Endodermal cell (in vitro differentiated cells): ENCODE measurements at regions not wholly inside any gene's neighbourhood (a gene's known extent, or its start where the extent isn't known, plus 50 kb on each side); places are given as distances from the start of the nearest gene placed in this dataset.
A peak's percentile ranks its signal among the peaks of the same experiment; 100 is the strongest.

ENCODE experiments used
- DNase-seq: peaks from one replicate; pipeline ENCODE4 v3.0.0-alpha.2; 2017
- H3K27ac ChIP-seq: 2 replicates; pipeline ENCODE4 v1.5.1; 2013; ENCODE audit warnings: mild to moderate bottlenecking, low read depth, low read length, moderate library complexity
- H3K27me3 ChIP-seq: 2 replicates; pipeline ENCODE4 v1.6.1; 2013; ENCODE audit warnings: mild to moderate bottlenecking, low read length, moderate library complexity; ENCODE audit not compliant: insufficient read depth, control insufficient read depth, poor library complexity, severe bottlenecking
- H3K36me3 ChIP-seq: 2 replicates; pipeline ENCODE4 v1.7.0; 2013; ENCODE audit warnings: mild to moderate bottlenecking, low read length, moderate library complexity; ENCODE audit not compliant: control insufficient read depth, insufficient read depth
- H3K4me1 ChIP-seq: one replicate; pipeline ENCODE4 v1.7.0; 2013; ENCODE audit warnings: low read length; ENCODE audit not compliant: control insufficient read depth, insufficient read depth
- H3K4me3 ChIP-seq: 2 replicates; pipeline ENCODE4 v1.5.1; 2013; ENCODE audit warnings: mild to moderate bottlenecking, low read length, moderate library complexity
- H3K9ac ChIP-seq: 2 replicates; pipeline ENCODE4 v1.6.1; 2013; ENCODE audit warnings: mild to moderate bottlenecking, low read length, moderate library complexity; ENCODE audit not compliant: poor library complexity, severe bottlenecking; ENCODE audit errors: extremely low read depth
- H3K9me3 ChIP-seq: 2 replicates; pipeline ENCODE4 v1.6.1; 2013; ENCODE audit warnings: mild to moderate bottlenecking, low read length, moderate library complexity; ENCODE audit not compliant: control insufficient read depth
- H3K27ac Mint-ChIP-seq: 2 replicates; pipeline ENCODE4 v1.8.0; 2020; ENCODE audit warnings: mixed read lengths
- H3K27me3 Mint-ChIP-seq: 2 replicates; pipeline ENCODE4 v1.8.0; 2021; ENCODE audit warnings: mild to moderate bottlenecking, mixed read lengths; ENCODE audit not compliant: insufficient read depth
- H3K36me3 Mint-ChIP-seq: 2 replicates; pipeline ENCODE4 v1.8.0; 2020; ENCODE audit warnings: low read depth, mixed read lengths
- H3K4me1 Mint-ChIP-seq: 2 replicates; pipeline ENCODE4 v1.8.0; 2020; ENCODE audit warnings: mixed read lengths
- H3K4me3 Mint-ChIP-seq: 2 replicates; pipeline ENCODE4 v1.8.0; 2020; ENCODE audit warnings: mild to moderate bottlenecking, moderate library complexity, mixed read lengths
- H3K9me3 Mint-ChIP-seq: 2 replicates; pipeline ENCODE4 v1.8.0; 2020; ENCODE audit warnings: mild to moderate bottlenecking, mixed read lengths
- CTCF ChIP-seq: fragments of 200-600 bp; sonication (generic); conservative IDR thresholded peaks from 2 replicates; pipeline ENCODE4 v1.5.0; 2021; ENCODE audit warnings: antibody characterized with exemption, mild to moderate bottlenecking
- WGBS, 2 experiments: methylation state at CpG; one replicate each; pipeline versions ENCODE4 v1.1.5 to v1.1.7; 2013; ENCODE audit warnings: missing lambda C conversion rate in 2 of 2, mixed read lengths in 1 of 2; ENCODE audit not compliant: insufficient coverage in 1 of 2, insufficient read length in 1 of 2; 5-methylcytosine and 5-hydroxymethylcytosine counted together

GRCh38 chr3:39718674-39719595 is 90.5 kb upstream of the MYRIP start:
- Histone ChIP-seq H3K9me3 (peaks cover 17% of the 10 kb centered on the region), H3K9ac (no peak overlapping the region), H3K4me3 (no peak overlapping the region), H3K36me3 (no peaks in the 10 kb centered on the region), H3K27me3 (no peaks in the 10 kb centered on the region), H3K27ac (no peak overlapping the region), H3K4me1 (peaks cover 4% of the 10 kb centered on the region)
- H3K9me3 Mint-ChIP-seq: peaks cover 11% of the 10 kb centered on the region
- TF ChIP-seq CTCF: no peak
- 84 to 85% methylated on average over 6 to 7 of the region's 7 CpGs for WGBS, 2 experiments
- H3K27ac Mint-ChIP-seq: no peak overlapping the region
- peaks cover 18% of the 10 kb centered on the region for H3K4me1 Mint-ChIP-seq
- H3K36me3 Mint-ChIP-seq: no peaks in the 10 kb centered on the region
- no peak for DNase-seq
- peaks cover 31% of the 10 kb centered on the region for H3K27me3 Mint-ChIP-seq
- no peak overlapping the region for H3K4me3 Mint-ChIP-seq

GRCh38 chr3:39721076-39721475 is 88.3 kb upstream of the MYRIP start:
- H3K9me3 ChIP-seq: peaks cover 13% of the 10 kb centered on the region
- no peak for DNase-seq
- peaks cover 18% of the 10 kb centered on the region for H3K27me3 ChIP-seq
- H3K36me3 Mint-ChIP-seq: no peaks in the 10 kb centered on the region
- H3K4me3 Mint-ChIP-seq: no peak overlapping the region
- H3K36me3 ChIP-seq: no peaks in the 10 kb centered on the region
- H3K9me3 Mint-ChIP-seq: peaks cover under 1% of the 10 kb centered on the region
- peaks cover 18% of the 10 kb centered on the region for H3K4me1 Mint-ChIP-seq
- no peak overlapping the region for H3K9ac ChIP-seq
- 71 to 77% methylated on average over 1 of the region's 1 CpG for WGBS, 2 experiments
- H3K27me3 Mint-ChIP-seq: peaks cover 31% of the 10 kb centered on the region
- no peak overlapping the region for H3K27ac Mint-ChIP-seq
- no peak overlapping the region for H3K27ac ChIP-seq
- H3K4me1 ChIP-seq: peaks cover 4% of the 10 kb centered on the region
- no peak for TF ChIP-seq CTCF
- H3K4me3 ChIP-seq: no peak overlapping the region

- Mint-ChIP-seq H3K27ac (no peak overlapping the region), H3K9me3 (no peaks in the 10 kb centered on the region), H3K4me1 (peaks cover 10% of the 10 kb centered on the region), H3K27me3 (peaks cover 34% of the 10 kb centered on the region), H3K4me3 (no peak overlapping the region), H3K36me3 (no peaks in the 10 kb centered on the region)
- H3K9ac ChIP-seq: no peak overlapping the region
- no peak for DNase-seq
- H3K9me3 ChIP-seq: no peaks in the 10 kb centered on the region
- no peak overlapping the region for H3K27ac ChIP-seq
- peak; percentile 70 for TF ChIP-seq CTCF
- H3K4me3 ChIP-seq: no peak overlapping the region
- no peaks in the 10 kb centered on the region for H3K4me1 ChIP-seq
- H3K27me3 ChIP-seq: peaks cover 22% of the 10 kb centered on the region
- 97 to 100% methylated on average over 1 of the region's 1 CpG for WGBS, 2 experiments
- H3K36me3 ChIP-seq: no peaks in the 10 kb centered on the region
Measured at GRCh38 chr3:39724233-39724846, 85.1 kb upstream of the MYRIP start.
